Urothelium cell line (cell line): ENCODE measurements at regions not wholly inside any gene's neighbourhood (a gene's known extent, or its start where the extent isn't known, plus 50 kb on each side); places are given as distances from the start of the nearest gene placed in this dataset.
"Not testable (repeated sequence)": the region's sequence is repeated elsewhere in the genome, so short reads cannot be mapped to it uniquely, and the experiment has no call there.

Experiments used
- DNase-seq: peaks from one replicate; pipeline ENCODE4 v3.0.0; 2011; ENCODE audit warnings: low spot score, mixed read lengths
- FAIRE-seq: peaks from 2 replicates; lab custom pipeline; 2011; peaks lifted over from hg19 to GRCh38; lab: Jason Lieb, UNC

- no peak for DNase-seq
- no peak for FAIRE-seq
These were observed 312.7 kb upstream of the RNF32 start for GRCh38 chr7:156327916-156328315.

- DNase-seq = no peak
- FAIRE-seq = no peak
These were observed 313.1 kb upstream of the RNF32 start for GRCh38 chr7:156327474-156327873.

GRCh38 chr7:156324201-156324600 is 316.4 kb upstream of the RNF32 start:
- FAIRE-seq = no peak

GRCh38 chr7:156321430-156321829 is 319.1 kb upstream of the RNF32 start:
- FAIRE-seq, DNase-seq: not testable (repeated sequence)

More at GRCh38 chr7:156324201-156324600, 316.4 kb upstream of the RNF32 start:
- DNase-seq = no peak

- FAIRE-seq (no peak), DNase-seq (no peak)
These were observed 321.6 kb upstream of the RNF32 start for GRCh38 chr7:156318926-156319325.

- FAIRE-seq = no peak
- peak; percentile 23 for DNase-seq
These were observed 322.1 kb upstream of the RNF32 start for GRCh38 chr7:156318426-156318825.

GRCh38 chr7:156309016-156309620 is 331.5 kb upstream of the RNF32 start:
- FAIRE-seq = no peak
- DNase-seq = no peak

GRCh38 chr7:156307193-156307592 is 333.4 kb upstream of the RNF32 start:
- no peak for FAIRE-seq
- no peak for DNase-seq

- DNase-seq (no peak), FAIRE-seq (no peak)
These were observed 335.2 kb upstream of the RNF32 start for GRCh38 chr7:156305351-156305750.

- FAIRE-seq (no peak), DNase-seq (no peak)
These were observed 357.8 kb upstream of the RNF32 start for GRCh38 chr7:156282816-156283215.

GRCh38 chr7:156279635-156280034 is 360.9 kb upstream of the RNF32 start:
- FAIRE-seq = no peak
- DNase-seq = no peak

- no peak for FAIRE-seq
- DNase-seq = no peak
These were observed 365.3 kb upstream of the RNF32 start for GRCh38 chr7:156275292-156275691.

- DNase-seq (no peak), FAIRE-seq (no peak)
These were observed 366.0 kb upstream of the RNF32 start for GRCh38 chr7:156274557-156274956.

GRCh38 chr7:156261581-156261980 is 379.0 kb upstream of the RNF32 start:
- DNase-seq = no peak
- FAIRE-seq = no peak

GRCh38 chr7:156257904-156258303 is 382.7 kb upstream of the RNF32 start:
- DNase-seq (no peak), FAIRE-seq (no peak)

- FAIRE-seq = no peak
- DNase-seq = no peak
These were observed 384.9 kb upstream of the RNF32 start for GRCh38 chr7:156255635-156256034.

- no peak for FAIRE-seq
- no peak for DNase-seq
These were observed 388.7 kb upstream of the RNF32 start for GRCh38 chr7:156251861-156252260.

- FAIRE-seq = no peak
- no peak for DNase-seq
These were observed 400.0 kb upstream of the RNF32 start for GRCh38 chr7:156240532-156240931.

GRCh38 chr7:156238366-156239133 is 402.0 kb upstream of the RNF32 start:
- no peak for FAIRE-seq

GRCh38 chr7:156237614-156238013 is 403.0 kb upstream of the RNF32 start:
- DNase-seq (no peak), FAIRE-seq (no peak)

More at GRCh38 chr7:156238366-156239133, 402.0 kb upstream of the RNF32 start:
- no peak for DNase-seq

- no peak for FAIRE-seq
- no peak for DNase-seq
These were observed 403.5 kb upstream of the RNF32 start for GRCh38 chr7:156236936-156237599.
